Neural progenitor cell (in vitro differentiated cells): ENCODE measurements at regions not wholly inside any gene's neighbourhood (a gene's known extent, or its start where the extent isn't known, plus 50 kb on each side); places are given as distances from the start of the nearest gene placed in this dataset.

Experiments used
- DNase-seq: peaks from one replicate; pipeline ENCODE4 v3.0.0-alpha.2; 2016; ENCODE audit warnings: low spot score
- H2AFZ ChIP-seq: fragments of 200-600 bp; sonication (generic); replicated peaks from 2 replicates; pipeline ENCODE4 v1.6.1; 2016; ENCODE audit warnings: antibody characterized with exemption
- H3F3A ChIP-seq: fragments of 200-600 bp; sonication (generic); 2 replicates; pipeline ENCODE4 v1.6.1; 2016; ENCODE audit warnings: antibody characterized with exemption, low read depth
- H3K27ac ChIP-seq: fragments of 200-600 bp; sonication (generic); 2 replicates; pipeline ENCODE4 v1.5.1; 2016; ENCODE audit warnings: mild to moderate bottlenecking
- H3K27me3 ChIP-seq: fragments of 200-600 bp; sonication (generic); 2 replicates; pipeline ENCODE4 v1.6.1; 2016; ENCODE audit warnings: mild to moderate bottlenecking, moderate library complexity
- H3K36me3 ChIP-seq: fragments of 200-600 bp; sonication (generic); 2 replicates; pipeline ENCODE4 v1.5.1; 2016
- H3K4me1 ChIP-seq: fragments of 200-600 bp; sonication (generic); 2 replicates; pipeline ENCODE4 v1.6.1; 2016; ENCODE audit warnings: mixed run types
- H3K4me2 ChIP-seq: fragments of 200-600 bp; sonication (generic); 2 replicates; pipeline ENCODE4 v1.6.1; 2016
- H3K4me3 ChIP-seq: fragments of 200-600 bp; sonication (generic); 2 replicates; pipeline ENCODE4 v1.5.1; 2016
- H3K79me2 ChIP-seq: fragments of 200-600 bp; sonication (generic); 2 replicates; pipeline ENCODE4 v1.6.1; 2016; ENCODE audit warnings: low read depth
- H3K9ac ChIP-seq: fragments of 200-600 bp; sonication (generic); 2 replicates; pipeline ENCODE4 v1.6.1; 2016
- H3K9me3 ChIP-seq: fragments of 200-600 bp; sonication (generic); 2 replicates; pipeline ENCODE4 v1.5.1; 2016; ENCODE audit warnings: low read depth
- H4K20me1 ChIP-seq: fragments of 200-600 bp; sonication (generic); 2 replicates; pipeline ENCODE4 v1.6.1; 2016; ENCODE audit warnings: low read depth
- H3K27ac Mint-ChIP-seq: 3 replicates; pipeline ENCODE4 v1.8.0; 2021; ENCODE audit warnings: mixed read lengths
- H3K27me3 Mint-ChIP-seq: 2 replicates; pipeline ENCODE4 v1.8.0; 2022; ENCODE audit warnings: low read depth, mild to moderate bottlenecking, inconsistent platforms, moderate library complexity, mixed read lengths; ENCODE audit not compliant: insufficient read depth
- H3K36me3 Mint-ChIP-seq: 3 replicates; pipeline ENCODE4 v1.8.0; 2021; ENCODE audit warnings: mixed read lengths
- H3K4me1 Mint-ChIP-seq: 3 replicates; pipeline ENCODE4 v1.8.0; 2021; ENCODE audit warnings: mixed read lengths
- H3K4me3 Mint-ChIP-seq: 3 replicates; pipeline ENCODE4 v1.8.0; 2021; ENCODE audit warnings: mild to moderate bottlenecking, moderate library complexity, mixed read lengths
- H3K9me3 Mint-ChIP-seq: 3 replicates; pipeline ENCODE4 v1.8.0; 2020; ENCODE audit warnings: mixed read lengths
- EZH2 ChIP-seq: fragments of 200-600 bp; sonication (generic); IDR thresholded peaks from 2 replicates; pipeline ENCODE4 v1.6.1; 2017; ENCODE audit warnings: antibody characterized with exemption, mild to moderate bottlenecking, moderate library complexity
- EZH2phosphoT487 ChIP-seq: fragments of 200-600 bp; sonication (generic); IDR thresholded peaks from 2 replicates; pipeline ENCODE4 v1.6.1; 2017; ENCODE audit warnings: antibody characterized with exemption
- TF ChIP-seq, protein P1 (sequence below): fragments of 200-600 bp; sonication (generic); IDR thresholded peaks from 2 replicates; pipeline ENCODE4 v1.5.1; 2017; ENCODE audit warnings: antibody characterized with exemption, mild to moderate bottlenecking

DNA sequence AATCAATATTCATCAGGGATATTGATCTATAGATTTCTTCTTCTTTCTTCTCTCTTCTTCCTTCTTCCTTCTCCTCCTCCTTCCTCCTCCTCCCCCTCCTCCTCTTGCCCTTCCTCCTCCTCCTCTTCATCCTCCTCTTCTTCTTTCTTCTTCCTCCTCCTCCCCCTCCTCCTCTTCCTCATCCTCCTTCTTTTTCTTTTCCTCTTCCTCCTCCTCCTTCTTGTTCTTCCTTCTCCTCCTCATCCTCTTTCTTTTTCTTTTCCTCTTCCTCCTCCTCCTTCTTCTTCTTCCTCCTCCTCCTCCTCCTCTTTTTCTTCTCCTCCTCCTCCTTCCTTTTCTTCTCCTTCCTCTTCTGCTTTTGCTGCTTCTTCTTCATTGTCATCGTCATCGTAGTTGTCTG is 52.4 kb upstream of the SERINC1 start:
- Histone ChIP-seq H3K4me3 (no peak overlapping the region), H3K9me3 (peaks cover 19% of the 10 kb centered on the region), H4K20me1 (peaks cover under 1% of the 10 kb centered on the region), H3K27ac (no peak overlapping the region), H3K4me1 (no peaks in the 10 kb centered on the region), H3K79me2 (peaks cover 99% of the 10 kb centered on the region), H3K36me3 (peaks cover 20% of the 10 kb centered on the region), H3K9ac (no peak overlapping the region), H3F3A (no peaks in the 10 kb centered on the region), H3K27me3 (no peaks in the 10 kb centered on the region), H2AFZ (no peak overlapping the region), H3K4me2 (no peak overlapping the region)
- Mint-ChIP-seq H3K27me3 (peaks cover 2% of the 10 kb centered on the region), H3K9me3 (peaks cover 38% of the 10 kb centered on the region), H3K4me3 (no peak overlapping the region), H3K36me3 (peaks cover 8% of the 10 kb centered on the region), H3K27ac (no peak overlapping the region), H3K4me1 (no peaks in the 10 kb centered on the region)
- DNase-seq = no peak
- TF ChIP-seq, protein P1, sequence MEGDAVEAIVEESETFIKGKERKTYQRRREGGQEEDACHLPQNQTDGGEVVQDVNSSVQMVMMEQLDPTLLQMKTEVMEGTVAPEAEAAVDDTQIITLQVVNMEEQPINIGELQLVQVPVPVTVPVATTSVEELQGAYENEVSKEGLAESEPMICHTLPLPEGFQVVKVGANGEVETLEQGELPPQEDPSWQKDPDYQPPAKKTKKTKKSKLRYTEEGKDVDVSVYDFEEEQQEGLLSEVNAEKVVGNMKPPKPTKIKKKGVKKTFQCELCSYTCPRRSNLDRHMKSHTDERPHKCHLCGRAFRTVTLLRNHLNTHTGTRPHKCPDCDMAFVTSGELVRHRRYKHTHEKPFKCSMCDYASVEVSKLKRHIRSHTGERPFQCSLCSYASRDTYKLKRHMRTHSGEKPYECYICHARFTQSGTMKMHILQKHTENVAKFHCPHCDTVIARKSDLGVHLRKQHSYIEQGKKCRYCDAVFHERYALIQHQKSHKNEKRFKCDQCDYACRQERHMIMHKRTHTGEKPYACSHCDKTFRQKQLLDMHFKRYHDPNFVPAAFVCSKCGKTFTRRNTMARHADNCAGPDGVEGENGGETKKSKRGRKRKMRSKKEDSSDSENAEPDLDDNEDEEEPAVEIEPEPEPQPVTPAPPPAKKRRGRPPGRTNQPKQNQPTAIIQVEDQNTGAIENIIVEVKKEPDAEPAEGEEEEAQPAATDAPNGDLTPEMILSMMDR = no peak
- TF ChIP-seq EZH2phosphoT487 (no peak), EZH2 (no peak)

DNA sequence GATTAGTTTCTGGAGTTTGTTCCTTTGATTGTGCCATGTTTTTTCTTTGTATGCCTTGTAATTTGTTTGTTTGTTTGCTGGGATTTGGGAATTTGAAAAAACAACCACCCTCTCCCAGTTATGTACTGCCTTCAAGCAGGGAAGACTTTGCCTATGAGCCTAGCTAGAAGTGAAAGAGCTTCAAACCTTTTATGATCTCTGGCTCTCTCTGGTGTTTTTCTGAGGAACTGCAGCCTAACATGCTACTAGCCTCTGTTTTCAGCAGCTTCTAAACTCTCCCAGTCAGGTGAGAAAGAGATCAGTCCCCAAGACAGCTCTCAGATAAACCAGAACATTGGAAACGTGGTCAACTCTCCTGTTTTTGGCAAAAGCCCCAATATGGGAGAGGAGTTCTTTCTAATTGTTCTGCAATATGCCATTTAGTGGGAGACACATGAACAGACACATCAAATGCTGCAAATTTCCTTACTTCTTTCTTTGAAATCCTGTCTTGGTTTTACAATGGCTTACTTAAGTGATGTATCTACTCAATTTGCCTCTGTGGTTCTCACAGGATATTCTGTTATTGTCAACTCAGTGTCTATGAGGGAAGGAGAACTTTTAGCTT is 58.9 kb upstream of the SERINC1 start:
- H3F3A ChIP-seq = no peaks in the 10 kb centered on the region
- Mint-ChIP-seq H3K27ac (no peak overlapping the region), H3K4me3 (no peak overlapping the region), H3K36me3 (peaks cover 4% of the 10 kb centered on the region), H3K4me1 (no peaks in the 10 kb centered on the region), H3K9me3 (peaks cover 6% of the 10 kb centered on the region), H3K27me3 (no peaks in the 10 kb centered on the region)
- no peak overlapping the region for H3K4me2 ChIP-seq
- DNase-seq = peak; percentile 74
- H3K9me3 ChIP-seq = peaks cover 6% of the 10 kb centered on the region
- no peak overlapping the region for H3K27ac ChIP-seq
- peaks cover 20% of the 10 kb centered on the region for H3K36me3 ChIP-seq
- H3K4me3 ChIP-seq = no peak overlapping the region
- no peaks in the 10 kb centered on the region for H3K4me1 ChIP-seq
- peaks cover 28% of the 10 kb centered on the region for H4K20me1 ChIP-seq
- TF ChIP-seq, protein P1 = peak; percentile 72
- TF ChIP-seq EZH2 = no peak
- no peak for TF ChIP-seq EZH2phosphoT487
- no peaks in the 10 kb centered on the region for H3K27me3 ChIP-seq
- H3K79me2 ChIP-seq = peaks cover 100% of the 10 kb centered on the region
- no peak overlapping the region for H2AFZ ChIP-seq
- H3K9ac ChIP-seq = no peak overlapping the region

DNA sequence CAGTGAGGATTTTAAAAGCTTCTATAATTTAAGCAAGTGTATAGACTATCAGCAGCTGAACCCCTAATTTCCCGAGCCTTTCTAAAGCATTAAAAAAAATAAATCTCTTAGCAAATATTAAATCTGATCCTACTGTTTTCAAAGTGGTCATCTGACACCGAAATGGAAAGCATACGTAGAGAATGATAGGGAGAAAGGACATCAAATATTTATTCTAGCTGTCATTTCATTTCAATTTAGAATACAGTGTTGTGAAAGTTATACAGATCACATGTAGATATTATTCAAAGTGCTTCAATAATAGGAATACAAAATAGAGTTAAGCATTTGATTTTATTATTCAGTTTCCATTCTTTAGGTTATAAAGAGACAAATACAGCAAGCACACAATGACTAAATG is 61.9 kb upstream of the PKIB start:
- no peak overlapping the region for H3K27ac Mint-ChIP-seq
- peaks cover 4% of the 10 kb centered on the region for H3K9me3 ChIP-seq
- H3K79me2 ChIP-seq = peaks cover 90% of the 10 kb centered on the region
- DNase-seq = no peak
- H4K20me1 ChIP-seq = peaks cover 12% of the 10 kb centered on the region
- TF ChIP-seq EZH2 (no peak), EZH2phosphoT487 (no peak)
- TF ChIP-seq, protein P1 = no peak
- no peaks in the 10 kb centered on the region for H3K27me3 ChIP-seq
- H3K36me3 Mint-ChIP-seq = no peaks in the 10 kb centered on the region
- peaks cover 2% of the 10 kb centered on the region for H3K27me3 Mint-ChIP-seq
- no peak overlapping the region for H2AFZ ChIP-seq
- H3K27ac ChIP-seq = no peak overlapping the region
- H3K4me1 Mint-ChIP-seq = no peaks in the 10 kb centered on the region
- peaks cover 2% of the 10 kb centered on the region for H3K9me3 Mint-ChIP-seq
- peaks cover 14% of the 10 kb centered on the region for H3K36me3 ChIP-seq
- no peak overlapping the region for H3K4me3 ChIP-seq
- H3K9ac ChIP-seq = no peak overlapping the region
- no peak overlapping the region for H3K4me2 ChIP-seq
- H3F3A ChIP-seq = no peaks in the 10 kb centered on the region
- H3K4me1 ChIP-seq = peaks cover 6% of the 10 kb centered on the region
- H3K4me3 Mint-ChIP-seq = no peak overlapping the region
